ENCODE measurements at regions not wholly inside any gene's neighbourhood (a gene's known extent, or its start where the extent isn't known, plus 50 kb on each side); places are given as distances from the start of the nearest gene placed in this dataset.

DNA sequence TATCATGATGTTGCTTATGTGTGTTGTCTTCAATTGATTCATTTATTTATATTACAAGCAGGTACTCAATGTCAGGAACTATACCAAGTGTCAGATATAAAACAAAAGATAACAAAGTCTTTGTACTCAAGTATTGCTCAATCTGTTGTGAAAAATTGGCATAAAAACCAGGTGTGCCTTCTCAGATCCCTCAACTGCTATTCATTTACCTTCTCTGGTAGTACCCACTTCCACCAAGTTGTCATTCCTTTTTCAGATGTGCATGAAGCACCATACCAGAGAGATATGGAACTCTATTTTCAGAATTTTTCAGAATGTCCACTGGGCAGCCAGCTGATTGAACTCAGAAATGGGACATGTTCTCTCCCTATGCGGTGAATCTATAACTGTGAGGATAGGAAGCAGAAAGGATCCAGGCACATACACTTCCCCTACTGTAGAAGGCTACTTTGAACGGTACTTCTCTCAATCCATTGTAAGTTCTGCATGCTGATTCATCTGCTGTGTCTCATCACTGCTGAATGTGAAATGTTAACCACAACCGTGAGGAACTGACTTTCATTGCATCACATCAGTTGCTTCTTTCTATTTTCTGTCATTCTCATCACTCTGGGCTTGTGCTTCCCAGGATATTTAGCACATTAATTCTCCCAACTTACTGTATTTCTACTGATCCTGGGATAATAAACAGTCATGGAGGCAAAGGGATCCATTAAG is 1621.3 kb downstream of the SUCLG1 start:
- TF ChIP-seq, protein P1, sequence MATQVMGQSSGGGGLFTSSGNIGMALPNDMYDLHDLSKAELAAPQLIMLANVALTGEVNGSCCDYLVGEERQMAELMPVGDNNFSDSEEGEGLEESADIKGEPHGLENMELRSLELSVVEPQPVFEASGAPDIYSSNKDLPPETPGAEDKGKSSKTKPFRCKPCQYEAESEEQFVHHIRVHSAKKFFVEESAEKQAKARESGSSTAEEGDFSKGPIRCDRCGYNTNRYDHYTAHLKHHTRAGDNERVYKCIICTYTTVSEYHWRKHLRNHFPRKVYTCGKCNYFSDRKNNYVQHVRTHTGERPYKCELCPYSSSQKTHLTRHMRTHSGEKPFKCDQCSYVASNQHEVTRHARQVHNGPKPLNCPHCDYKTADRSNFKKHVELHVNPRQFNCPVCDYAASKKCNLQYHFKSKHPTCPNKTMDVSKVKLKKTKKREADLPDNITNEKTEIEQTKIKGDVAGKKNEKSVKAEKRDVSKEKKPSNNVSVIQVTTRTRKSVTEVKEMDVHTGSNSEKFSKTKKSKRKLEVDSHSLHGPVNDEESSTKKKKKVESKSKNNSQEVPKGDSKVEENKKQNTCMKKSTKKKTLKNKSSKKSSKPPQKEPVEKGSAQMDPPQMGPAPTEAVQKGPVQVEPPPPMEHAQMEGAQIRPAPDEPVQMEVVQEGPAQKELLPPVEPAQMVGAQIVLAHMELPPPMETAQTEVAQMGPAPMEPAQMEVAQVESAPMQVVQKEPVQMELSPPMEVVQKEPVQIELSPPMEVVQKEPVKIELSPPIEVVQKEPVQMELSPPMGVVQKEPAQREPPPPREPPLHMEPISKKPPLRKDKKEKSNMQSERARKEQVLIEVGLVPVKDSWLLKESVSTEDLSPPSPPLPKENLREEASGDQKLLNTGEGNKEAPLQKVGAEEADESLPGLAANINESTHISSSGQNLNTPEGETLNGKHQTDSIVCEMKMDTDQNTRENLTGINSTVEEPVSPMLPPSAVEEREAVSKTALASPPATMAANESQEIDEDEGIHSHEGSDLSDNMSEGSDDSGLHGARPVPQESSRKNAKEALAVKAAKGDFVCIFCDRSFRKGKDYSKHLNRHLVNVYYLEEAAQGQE (IDR thresholded peaks at IDR 0.05; ENCODE audit: low read depth) = no peak
- TF ChIP-seq EP300 (IDR thresholded peaks at IDR 0.05; ENCODE audit: borderline replicate concordance) (no peak), TCF12 (IDR thresholded peaks at IDR 0.05; ENCODE audit: low read depth) (no peak), EGR1 (IDR thresholded peaks at IDR 0.05) (no peak), CEBPB (IDR thresholded peaks at IDR 0.05) (no peak), ZBTB7A (IDR thresholded peaks at IDR 0.05; ENCODE audit: low read depth) (no peak), FOXM1 (IDR thresholded peaks at IDR 0.05; ENCODE audit: borderline replicate concordance, low read depth) (no peak), TAF1 (IDR thresholded peaks at IDR 0.05; ENCODE audit: low read depth) (no peak), NFIC (IDR thresholded peaks at IDR 0.05) (no peak)
- TF ChIP-seq, protein P2, sequence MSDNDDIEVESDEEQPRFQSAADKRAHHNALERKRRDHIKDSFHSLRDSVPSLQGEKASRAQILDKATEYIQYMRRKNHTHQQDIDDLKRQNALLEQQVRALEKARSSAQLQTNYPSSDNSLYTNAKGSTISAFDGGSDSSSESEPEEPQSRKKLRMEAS (IDR thresholded peaks at IDR 0.05) = no peak

DNA sequence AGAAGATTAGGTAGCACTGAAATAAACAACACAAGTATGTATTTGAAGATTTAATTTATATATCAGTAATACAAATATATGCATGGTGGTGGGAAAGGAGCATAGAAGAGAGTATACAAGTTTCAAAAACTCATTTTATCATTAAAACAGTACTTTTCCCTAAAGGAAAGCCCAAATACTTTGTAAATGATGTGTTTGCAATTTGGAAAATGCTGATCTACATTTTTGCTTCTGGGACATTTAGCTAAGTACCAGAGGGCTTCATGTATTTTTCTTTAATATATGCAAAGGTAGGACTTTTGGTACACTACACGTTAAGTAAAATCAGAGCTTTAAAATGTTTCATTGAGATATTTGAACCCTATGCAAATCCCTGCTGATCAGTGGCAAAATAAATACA is 1624.2 kb downstream of the SUCLG1 start:
- TF ChIP-seq TAF1 (IDR thresholded peaks at IDR 0.05; ENCODE audit: low read depth) (no peak), CREB1 (IDR thresholded peaks at IDR 0.05; ENCODE audit: low read depth) (no peak), TEAD4 (IDR thresholded peaks at IDR 0.05) (no peak), CEBPB (IDR thresholded peaks at IDR 0.05) (no peak), FOXM1 (IDR thresholded peaks at IDR 0.05; ENCODE audit: borderline replicate concordance, low read depth) (no peak), ZBTB7A (IDR thresholded peaks at IDR 0.05; ENCODE audit: low read depth) (no peak), RAD21 (IDR thresholded peaks at IDR 0.05; ENCODE audit: low read depth) (no peak)
- TF ChIP-seq, protein P2 (IDR thresholded peaks at IDR 0.05) = no peak
- TF ChIP-seq, protein P1 (IDR thresholded peaks at IDR 0.05; ENCODE audit: low read depth) = no peak

DNA sequence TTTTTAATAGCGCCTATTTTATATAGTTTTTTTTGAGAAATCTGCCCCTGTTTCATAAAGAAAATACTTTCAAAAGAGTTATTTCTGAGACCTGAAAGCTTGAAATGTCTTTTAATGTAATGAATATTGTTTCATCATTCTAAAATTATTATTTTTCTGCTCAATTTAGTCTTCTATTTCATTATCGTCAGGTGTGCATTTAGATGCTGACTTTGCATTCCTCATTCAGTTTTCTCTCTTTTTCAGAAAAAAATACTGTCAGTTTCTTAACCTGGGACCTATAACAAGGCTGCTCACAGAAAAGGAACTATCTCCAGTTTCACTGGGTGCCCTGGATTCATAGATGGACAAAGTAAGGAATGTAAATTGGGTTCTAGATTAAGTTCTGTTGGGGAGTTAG is 1631.7 kb downstream of the SUCLG1 start:
- TF ChIP-seq TCF12 (IDR thresholded peaks at IDR 0.05; ENCODE audit: low read depth) = no peak
- TF ChIP-seq EP300 (IDR thresholded peaks at IDR 0.05; ENCODE audit: borderline replicate concordance) = no peak
- no peak for TF ChIP-seq CEBPB (IDR thresholded peaks at IDR 0.05)
- no peak for TF ChIP-seq ZBTB7A (IDR thresholded peaks at IDR 0.05; ENCODE audit: low read depth)
- TF ChIP-seq RAD21 (IDR thresholded peaks at IDR 0.05; ENCODE audit: low read depth) = no peak
- TF ChIP-seq FOXM1 (IDR thresholded peaks at IDR 0.05; ENCODE audit: borderline replicate concordance, low read depth) = no peak
- no peak for TF ChIP-seq EGR1 (IDR thresholded peaks at IDR 0.05)
- no peak for TF ChIP-seq CREB1 (IDR thresholded peaks at IDR 0.05; ENCODE audit: low read depth)
- TF ChIP-seq YY1 (IDR thresholded peaks at IDR 0.05; ENCODE audit: low read depth) = no peak
- TF ChIP-seq NFIC (IDR thresholded peaks at IDR 0.05) = no peak
- TF ChIP-seq, protein P2 (IDR thresholded peaks at IDR 0.05) = no peak
- no peak for TF ChIP-seq TEAD4 (IDR thresholded peaks at IDR 0.05)
- TF ChIP-seq, protein P1 (IDR thresholded peaks at IDR 0.05; ENCODE audit: low read depth) = no peak
- no peak for TF ChIP-seq TAF1 (IDR thresholded peaks at IDR 0.05; ENCODE audit: low read depth)
- TF ChIP-seq, protein P3, sequence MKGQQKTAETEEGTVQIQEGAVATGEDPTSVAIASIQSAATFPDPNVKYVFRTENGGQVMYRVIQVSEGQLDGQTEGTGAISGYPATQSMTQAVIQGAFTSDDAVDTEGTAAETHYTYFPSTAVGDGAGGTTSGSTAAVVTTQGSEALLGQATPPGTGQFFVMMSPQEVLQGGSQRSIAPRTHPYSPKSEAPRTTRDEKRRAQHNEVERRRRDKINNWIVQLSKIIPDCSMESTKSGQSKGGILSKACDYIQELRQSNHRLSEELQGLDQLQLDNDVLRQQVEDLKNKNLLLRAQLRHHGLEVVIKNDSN (IDR thresholded peaks at IDR 0.05) = no peak

DNA sequence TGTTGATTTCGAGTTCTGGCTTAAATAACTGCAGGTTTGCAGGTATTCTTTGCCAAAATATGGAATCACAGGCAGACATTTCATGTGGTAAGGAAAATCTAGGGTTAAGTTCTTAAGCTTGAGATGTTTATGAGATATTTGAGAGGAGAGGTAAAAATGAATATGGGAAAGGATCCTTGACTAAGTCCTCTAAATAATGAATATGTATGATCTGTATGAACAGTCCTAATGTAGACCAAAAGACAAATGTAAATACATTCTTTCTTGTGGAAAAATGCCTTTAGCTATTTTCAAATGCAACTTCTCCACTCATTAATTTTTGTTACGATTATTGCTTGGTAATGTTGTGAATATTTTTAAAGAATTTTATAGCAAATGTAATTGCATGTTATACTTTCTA is 1632.6 kb downstream of the SUCLG1 start:
- TF ChIP-seq FOXM1 (IDR thresholded peaks at IDR 0.05; ENCODE audit: borderline replicate concordance, low read depth) = no peak
- no peak for TF ChIP-seq TAF1 (IDR thresholded peaks at IDR 0.05; ENCODE audit: low read depth)
- TF ChIP-seq YY1 (IDR thresholded peaks at IDR 0.05; ENCODE audit: low read depth) = no peak
- no peak for TF ChIP-seq TCF12 (IDR thresholded peaks at IDR 0.05; ENCODE audit: low read depth)
- TF ChIP-seq CREB1 (IDR thresholded peaks at IDR 0.05; ENCODE audit: low read depth) = no peak
- TF ChIP-seq, protein P1 (IDR thresholded peaks at IDR 0.05; ENCODE audit: low read depth) = no peak
- no peak for TF ChIP-seq CEBPB (IDR thresholded peaks at IDR 0.05)
- TF ChIP-seq EP300 (IDR thresholded peaks at IDR 0.05; ENCODE audit: borderline replicate concordance) = no peak
- no peak for TF ChIP-seq RAD21 (IDR thresholded peaks at IDR 0.05; ENCODE audit: low read depth)
- no peak for TF ChIP-seq NFIC (IDR thresholded peaks at IDR 0.05)
- TF ChIP-seq EGR1 (IDR thresholded peaks at IDR 0.05) = no peak
- TF ChIP-seq ZBTB7A (IDR thresholded peaks at IDR 0.05; ENCODE audit: low read depth) = no peak
- TF ChIP-seq, protein P3 (IDR thresholded peaks at IDR 0.05) = no peak
- TF ChIP-seq, protein P2 (IDR thresholded peaks at IDR 0.05) = no peak
- TF ChIP-seq TEAD4 (IDR thresholded peaks at IDR 0.05) = no peak
